Activated CD8-positive, alpha-beta T cell treated with anti-CD3 and anti-CD28 coated beads for 36 hours (primary cell): ENCODE measurements at regions not wholly inside any gene's neighbourhood (a gene's known extent, or its start where the extent isn't known, plus 50 kb on each side); places are given as distances from the start of the nearest gene placed in this dataset.
A peak's percentile ranks its signal among the peaks of the same experiment; 100 is the strongest.
"Not testable (repeated sequence)": the region's sequence is repeated elsewhere in the genome, so short reads cannot be mapped to it uniquely, and the experiment has no call there.

Experiments
- ATAC-seq: fragments of 200-7000 bp; cut with Tn5 transposase; one replicate; pipeline ENCODE4 v1.10.0; 2021; ENCODE audit warnings: mild to moderate bottlenecking, moderate library complexity
- CTCF ChIA-PET: fragments of 350-600 bp; sonication (Branson Sonifier 250); formaldehyde crosslinking; loops from one replicate; lab custom pipeline; 2021; ENCODE audit warnings: antibody characterized with exemption; lab: Charles Lee
- POLR2A ChIA-PET: fragments of 350-600 bp; sonication (Branson Sonifier 250); formaldehyde crosslinking; loops from one replicate; lab custom pipeline; 2021; ENCODE audit warnings: antibody characterized with exemption; lab: Charles Lee
- DNase-seq: peaks from one replicate; pipeline ENCODE4 v3.0.0-alpha.2; 2020
- H3K27ac Mint-ChIP-seq: one replicate; pipeline ENCODE4 v1.8.0; 2021; ENCODE audit warnings: mild to moderate bottlenecking, mixed read lengths
- H3K27me3 Mint-ChIP-seq: one replicate; pipeline ENCODE4 v1.8.0; 2021; ENCODE audit warnings: mixed read lengths
- H3K36me3 Mint-ChIP-seq: one replicate; pipeline ENCODE4 v1.8.0; 2021; ENCODE audit warnings: low read depth, mixed read lengths
- H3K4me1 Mint-ChIP-seq: one replicate; pipeline ENCODE4 v1.8.0; 2021; ENCODE audit warnings: low read depth, mixed read lengths
- H3K4me3 Mint-ChIP-seq: one replicate; pipeline ENCODE4 v1.8.0; 2021; ENCODE audit warnings: mild to moderate bottlenecking, moderate library complexity, mixed read lengths
- H3K9me3 Mint-ChIP-seq: one replicate; pipeline ENCODE4 v1.8.0; 2021; ENCODE audit warnings: mixed read lengths
- intact Hi-C: fragments of 100-400 bp; cut with micrococcal nuclease; formaldehyde crosslinking; loops from one replicate; pipeline ENCODE4 v1.10.0; 2022
- TF ChIP-seq, protein P1 (sequence below): fragments of 200-600 bp; IDR thresholded peaks from one replicate; pipeline ENCODE4 v1.8.0; 2022; ENCODE audit warnings: antibody characterized with exemption, mild to moderate bottlenecking

DNA sequence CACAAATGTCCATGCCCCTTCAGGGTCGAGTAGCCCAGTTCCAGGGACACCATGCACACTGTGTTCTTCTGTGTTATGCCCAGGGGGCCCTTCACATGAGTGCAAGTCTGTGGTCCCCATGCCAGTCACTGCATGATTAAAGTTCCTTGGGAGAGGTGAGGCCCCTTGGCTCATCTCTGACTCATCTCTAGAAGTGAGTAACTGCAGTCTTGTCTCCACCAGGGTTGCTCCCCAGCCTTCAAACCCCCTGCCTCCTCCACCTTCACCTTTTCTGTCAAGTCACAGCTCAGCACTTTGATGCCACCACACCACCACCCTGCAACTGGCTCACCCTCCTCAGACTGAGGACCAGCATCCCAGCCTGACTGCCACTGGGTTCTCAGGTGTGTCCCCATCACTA is 161.7 kb downstream of the UNC5CL start:
- TF ChIP-seq, protein P1, sequence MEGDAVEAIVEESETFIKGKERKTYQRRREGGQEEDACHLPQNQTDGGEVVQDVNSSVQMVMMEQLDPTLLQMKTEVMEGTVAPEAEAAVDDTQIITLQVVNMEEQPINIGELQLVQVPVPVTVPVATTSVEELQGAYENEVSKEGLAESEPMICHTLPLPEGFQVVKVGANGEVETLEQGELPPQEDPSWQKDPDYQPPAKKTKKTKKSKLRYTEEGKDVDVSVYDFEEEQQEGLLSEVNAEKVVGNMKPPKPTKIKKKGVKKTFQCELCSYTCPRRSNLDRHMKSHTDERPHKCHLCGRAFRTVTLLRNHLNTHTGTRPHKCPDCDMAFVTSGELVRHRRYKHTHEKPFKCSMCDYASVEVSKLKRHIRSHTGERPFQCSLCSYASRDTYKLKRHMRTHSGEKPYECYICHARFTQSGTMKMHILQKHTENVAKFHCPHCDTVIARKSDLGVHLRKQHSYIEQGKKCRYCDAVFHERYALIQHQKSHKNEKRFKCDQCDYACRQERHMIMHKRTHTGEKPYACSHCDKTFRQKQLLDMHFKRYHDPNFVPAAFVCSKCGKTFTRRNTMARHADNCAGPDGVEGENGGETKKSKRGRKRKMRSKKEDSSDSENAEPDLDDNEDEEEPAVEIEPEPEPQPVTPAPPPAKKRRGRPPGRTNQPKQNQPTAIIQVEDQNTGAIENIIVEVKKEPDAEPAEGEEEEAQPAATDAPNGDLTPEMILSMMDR, result no peak
- Mint-ChIP-seq H3K27me3 (peaks cover 31% of the 10 kb centered on the region), H3K27ac (no peak overlapping the region), H3K4me1 (peaks cover 11% of the 10 kb centered on the region), H3K9me3 (peaks cover 4% of the 10 kb centered on the region), H3K4me3 (no peak overlapping the region), H3K36me3 (no peaks in the 10 kb centered on the region)
- ATAC-seq, result peak; percentile 97
- peak; percentile 66 for DNase-seq
- POLR2A ChIA-PET, result no interaction called here
- CTCF ChIA-PET, result no interaction called here
- intact Hi-C loops, result no loop called here

DNA sequence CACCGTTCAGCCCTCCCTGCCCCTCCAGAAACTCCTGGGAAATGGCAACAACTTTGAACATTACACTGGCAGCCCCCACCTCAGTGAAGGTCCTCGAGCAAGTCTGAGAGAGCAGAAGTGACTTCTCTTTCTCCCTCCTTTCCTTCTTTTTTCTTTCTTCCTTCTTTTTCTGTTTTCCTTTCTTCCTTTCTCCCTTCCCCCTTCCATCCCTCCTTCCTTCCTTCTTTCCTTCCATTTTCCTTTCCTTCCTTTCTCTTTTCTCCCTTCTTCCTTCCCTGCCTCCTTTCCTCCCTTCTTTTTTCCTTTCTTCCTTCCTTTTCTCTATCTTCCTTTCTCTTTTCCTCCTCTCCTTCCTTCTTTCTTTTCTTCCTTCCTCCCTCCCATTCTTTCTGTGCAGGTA is 162.7 kb downstream of the UNC5CL start:
- Mint-ChIP-seq H3K4me3 (no peak overlapping the region), H3K36me3 (no peaks in the 10 kb centered on the region), H3K27ac (no peak overlapping the region), H3K27me3 (peaks cover 27% of the 10 kb centered on the region), H3K4me1 (peaks cover 7% of the 10 kb centered on the region), H3K9me3 (peaks cover 4% of the 10 kb centered on the region)
- CTCF ChIA-PET, result no interaction called here
- TF ChIP-seq, protein P1, result no peak
- POLR2A ChIA-PET, result no interaction called here
- no peak for DNase-seq
- intact Hi-C loops, result no loop called here
- no peak for ATAC-seq

DNA sequence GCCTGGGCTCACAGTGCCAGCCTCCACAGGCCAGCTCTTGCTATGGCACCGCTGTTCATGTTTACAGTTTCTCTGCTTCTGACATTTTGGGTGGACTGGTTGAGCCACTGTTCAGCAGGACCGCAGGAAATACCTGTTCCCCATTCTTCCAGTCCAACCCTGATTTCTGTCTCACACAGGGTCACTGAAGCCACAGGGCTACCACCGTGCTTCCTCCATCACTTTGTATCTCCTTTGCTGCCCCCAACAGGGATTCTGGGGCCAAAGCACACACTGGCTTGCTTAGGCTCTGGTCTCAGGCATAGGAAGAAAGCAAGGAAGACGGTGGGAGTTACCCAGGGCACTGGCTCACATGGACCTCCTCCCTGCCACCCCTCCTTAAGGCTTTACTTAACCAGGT is 164.5 kb downstream of the UNC5CL start:
- H3K27ac Mint-ChIP-seq, result no peak overlapping the region
- H3K27me3 Mint-ChIP-seq, result peaks cover 24% of the 10 kb centered on the region
- H3K4me3 Mint-ChIP-seq, result no peak overlapping the region
- peaks cover 4% of the 10 kb centered on the region for H3K9me3 Mint-ChIP-seq
- POLR2A ChIA-PET, result interaction anchor here (0.7 kb wide), 1 partner anchor 9 kb away, joined by 3 read pairs; no protein-coding TSS in a partner anchor
- no peak for DNase-seq
- CTCF ChIA-PET, result no interaction called here
- no peaks in the 10 kb centered on the region for H3K36me3 Mint-ChIP-seq
- intact Hi-C loops, result no loop called here
- TF ChIP-seq, protein P1, result no peak
- H3K4me1 Mint-ChIP-seq, result peaks cover 7% of the 10 kb centered on the region
- no peak for ATAC-seq

DNA sequence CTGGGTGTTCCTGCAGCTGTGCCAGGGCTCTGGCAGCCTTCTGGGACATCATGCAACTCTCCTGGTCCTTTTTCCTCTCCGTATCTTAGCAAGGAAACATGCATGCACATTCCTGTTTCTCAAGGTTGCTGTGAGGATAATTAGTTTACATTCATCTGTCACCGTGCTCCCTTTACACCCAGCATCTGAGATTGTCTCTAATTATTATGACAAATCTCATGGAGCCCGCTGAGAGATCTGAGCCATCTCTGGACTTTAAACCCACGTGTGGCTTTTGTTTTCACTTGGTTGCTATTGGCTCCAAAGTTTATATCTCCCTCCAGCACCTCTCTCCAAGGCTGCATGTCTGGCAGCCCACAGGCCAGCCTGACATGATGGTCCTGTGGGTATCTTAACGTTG is 167.6 kb downstream of the UNC5CL start:
- DNase-seq (no peak), ATAC-seq (no peak)
- Mint-ChIP-seq H3K27me3 (peaks cover 13% of the 10 kb centered on the region), H3K27ac (no peak overlapping the region), H3K9me3 (no peaks in the 10 kb centered on the region), H3K36me3 (no peaks in the 10 kb centered on the region), H3K4me1 (no peaks in the 10 kb centered on the region), H3K4me3 (no peak overlapping the region)
- ChIA-PET POLR2A (no interaction called here), CTCF (no interaction called here)
- TF ChIP-seq, protein P1, result no peak
- intact Hi-C loops, result no loop called here

DNA sequence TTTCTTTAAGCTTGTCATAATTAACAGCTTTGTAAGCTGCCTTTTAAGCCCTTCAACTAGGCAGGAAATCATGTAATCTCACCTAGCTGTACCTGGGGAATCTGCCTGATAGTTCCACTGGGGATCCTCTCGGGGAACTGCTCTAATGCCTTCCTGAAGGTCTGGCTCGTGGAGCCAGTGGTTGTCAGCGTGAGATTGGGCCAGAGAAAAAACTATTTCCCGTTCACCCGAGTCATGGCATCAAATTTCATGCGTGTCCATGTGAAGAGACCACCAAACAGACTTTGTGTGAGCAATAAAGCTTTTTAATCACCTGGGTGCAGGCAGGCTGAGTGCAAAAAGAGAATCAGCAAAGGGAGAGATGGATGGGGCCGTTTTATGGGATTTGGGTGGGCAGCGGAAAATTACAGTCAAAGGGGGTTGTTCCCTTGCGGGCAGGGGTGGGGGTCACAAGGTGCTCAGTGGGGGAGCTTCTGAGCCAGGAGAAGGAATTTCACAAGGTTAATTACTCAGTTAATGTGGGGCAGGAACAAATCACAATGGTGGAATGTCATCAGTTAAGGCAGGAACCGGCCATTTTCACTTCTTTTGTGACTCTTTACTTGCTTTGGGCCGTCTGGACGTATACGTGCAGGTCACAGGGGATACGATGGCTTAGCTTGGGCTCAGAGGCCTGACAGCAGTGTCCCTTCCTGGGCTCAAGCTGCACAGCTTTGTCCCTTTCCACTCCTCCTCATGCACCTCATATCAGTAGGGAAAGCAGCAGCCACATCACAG is 170.7 kb downstream of the UNC5CL start:
- H3K4me3 Mint-ChIP-seq, ATAC-seq, H3K9me3 Mint-ChIP-seq, intact Hi-C loops, H3K4me1 Mint-ChIP-seq, H3K27me3 Mint-ChIP-seq, H3K36me3 Mint-ChIP-seq, H3K27ac Mint-ChIP-seq, DNase-seq: not testable (repeated sequence)
- CTCF ChIA-PET, result interaction anchor here (1.2 kb wide), 1 partner anchor 22 kb away, joined by 3 read pairs; no protein-coding TSS in a partner anchor
- POLR2A ChIA-PET, result interaction anchor here (0.6 kb wide), 1 partner anchor 126 kb away, joined by 3 read pairs; no protein-coding TSS in a partner anchor

DNA sequence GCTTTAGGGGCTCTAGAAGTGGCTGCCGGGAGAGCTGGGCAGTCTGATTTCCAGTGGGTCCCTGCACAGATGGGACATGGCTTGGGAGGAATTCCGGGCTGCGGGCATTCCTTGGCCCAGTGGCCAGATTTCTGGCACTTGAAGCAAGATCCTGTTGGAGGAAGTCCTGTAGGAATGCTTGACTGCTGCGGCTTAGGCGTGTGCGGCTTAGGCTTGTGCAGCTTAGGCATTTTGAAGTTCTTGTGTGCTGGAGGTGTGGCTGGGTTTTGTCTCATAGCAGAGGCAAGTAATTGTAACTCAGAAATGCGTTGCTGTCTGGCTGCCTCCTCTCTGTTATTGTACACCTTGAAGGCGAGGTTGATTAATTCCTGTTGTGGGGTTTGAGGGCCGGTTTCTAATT is 171.5 kb downstream of the UNC5CL start:
- DNase-seq, ATAC-seq, H3K4me1 Mint-ChIP-seq, H3K9me3 Mint-ChIP-seq, H3K27me3 Mint-ChIP-seq, H3K27ac Mint-ChIP-seq, H3K4me3 Mint-ChIP-seq, H3K36me3 Mint-ChIP-seq, intact Hi-C loops: not testable (repeated sequence)
- CTCF ChIA-PET, result interaction anchor here (1.2 kb wide), 1 partner anchor 21 kb away, joined by 3 read pairs; no protein-coding TSS in a partner anchor
- POLR2A ChIA-PET, result interaction anchor here (0.6 kb wide), 1 partner anchor 126 kb away, joined by 3 read pairs; no protein-coding TSS in a partner anchor

DNA sequence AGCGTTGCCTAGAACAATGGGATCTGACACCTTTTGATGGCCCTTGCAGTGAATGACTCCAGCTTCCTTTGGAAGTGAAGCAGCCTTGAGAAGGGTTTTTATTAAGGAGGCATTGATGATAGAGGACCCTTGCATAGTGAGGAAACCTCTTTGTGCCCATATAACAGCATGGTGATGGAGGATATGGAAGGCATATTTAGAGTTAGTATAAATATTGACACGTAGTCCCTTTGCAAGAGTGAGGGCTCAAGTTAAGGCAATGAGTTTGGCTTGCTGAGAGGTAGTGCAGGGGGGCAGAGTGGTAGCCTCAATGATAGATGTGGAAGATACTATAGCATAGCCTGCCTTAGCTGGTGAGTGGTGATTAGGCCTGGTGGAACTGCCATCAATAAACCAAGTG is 173.8 kb downstream of the UNC5CL start:
- intact Hi-C loops, H3K27ac Mint-ChIP-seq, H3K4me3 Mint-ChIP-seq, H3K27me3 Mint-ChIP-seq, H3K9me3 Mint-ChIP-seq, H3K36me3 Mint-ChIP-seq, ATAC-seq, DNase-seq, POLR2A ChIA-PET, H3K4me1 Mint-ChIP-seq: not testable (repeated sequence)
- CTCF ChIA-PET, result interaction anchor here (0.7 kb wide), 1 partner anchor 979 kb away, joined by 3 read pairs; no protein-coding TSS in a partner anchor
